ENCODE measurements at regions not wholly inside any gene's neighbourhood (a gene's known extent, or its start where the extent isn't known, plus 50 kb on each side); places are given as distances from the start of the nearest gene placed in this dataset.

- Histone ChIP-seq H3K4me3 (no peak overlapping the region), H3K27me3 (no peaks in the 10 kb centered on the region), H3K4me1 (no peaks in the 10 kb centered on the region), H3K9me3 (no peaks in the 10 kb centered on the region), H3K36me3 (no peaks in the 10 kb centered on the region), H3K27ac (no peak overlapping the region)
- DNase-seq (ENCODE audit: low spot score in 2 of 2): no peak
- intact Hi-C loops (cut with DNase I): no loop called here
- no peak for TF ChIP-seq CTCF (IDR thresholded peaks at IDR 0.05)
Observed at GRCh38 chr3:150140614-150141321, 170.1 kb upstream of the PFN2 start.

GRCh38 chr3:150138824-150139223 lies 168.1 kb upstream of the PFN2 start:
- DNase-seq (ENCODE audit: low spot score in 2 of 2): no peak
- Histone ChIP-seq H3K27me3 (no peaks in the 10 kb centered on the region), H3K9me3 (no peaks in the 10 kb centered on the region), H3K4me3 (no peak overlapping the region), H3K27ac (no peak overlapping the region), H3K4me1 (no peaks in the 10 kb centered on the region), H3K36me3 (no peaks in the 10 kb centered on the region)
- intact Hi-C loops (cut with DNase I): no loop called here
- no peak for TF ChIP-seq CTCF (IDR thresholded peaks at IDR 0.05)

GRCh38 chr3:150136242-150136641 lies 165.5 kb upstream of the PFN2 start:
- Histone ChIP-seq H3K27me3 (no peaks in the 10 kb centered on the region), H3K36me3 (no peaks in the 10 kb centered on the region), H3K9me3 (no peaks in the 10 kb centered on the region), H3K27ac (no peak overlapping the region), H3K4me3 (no peak overlapping the region), H3K4me1 (no peaks in the 10 kb centered on the region)
- intact Hi-C loops (cut with DNase I): no loop called here
- TF ChIP-seq CTCF (IDR thresholded peaks at IDR 0.05): no peak
- no peak for DNase-seq (ENCODE audit: low spot score in 2 of 2)

- H3K27me3 ChIP-seq: no peaks in the 10 kb centered on the region
Observed at GRCh38 chr3:150135287-150135721, 164.6 kb upstream of the PFN2 start.

GRCh38 chr3:150133293-150133692 lies 162.6 kb upstream of the PFN2 start:
- H3K27ac ChIP-seq: no peak overlapping the region
- no peak for DNase-seq (ENCODE audit: low spot score in 2 of 2)
- no peaks in the 10 kb centered on the region for H3K36me3 ChIP-seq
- H3K27me3 ChIP-seq: no peaks in the 10 kb centered on the region
- no peaks in the 10 kb centered on the region for H3K9me3 ChIP-seq
- intact Hi-C loops (cut with DNase I): no loop called here
- TF ChIP-seq CTCF (IDR thresholded peaks at IDR 0.05): no peak
- H3K4me3 ChIP-seq: no peak overlapping the region
- H3K4me1 ChIP-seq: no peaks in the 10 kb centered on the region

More at GRCh38 chr3:150135287-150135721, 164.6 kb upstream of the PFN2 start:
- TF ChIP-seq CTCF (IDR thresholded peaks at IDR 0.05): no peak
- intact Hi-C loops (cut with DNase I): no loop called here
- Histone ChIP-seq H3K4me1 (no peaks in the 10 kb centered on the region), H3K9me3 (no peaks in the 10 kb centered on the region), H3K4me3 (no peak overlapping the region), H3K27ac (no peak overlapping the region), H3K36me3 (no peaks in the 10 kb centered on the region)
- no peak for DNase-seq (ENCODE audit: low spot score in 2 of 2)

Measured in ascending aorta (tissue), 2 donors.